HEK293 (cell line): ENCODE measurements at regions not wholly inside any gene's neighbourhood (a gene's known extent, or its start where the extent isn't known, plus 50 kb on each side); places are given as distances from the start of the nearest gene placed in this dataset.
A peak's percentile ranks its signal among the peaks of the same experiment; 100 is the strongest.

ENCODE experiments used
- CTCF ChIA-PET: fragments of 350-600 bp; formaldehyde crosslinking; extraction: SDS; loops from one replicate; lab custom pipeline; 2021; ENCODE audit warnings: antibody characterized with exemption; lab: Yijun Ruan, JAX
- POLR2A ChIA-PET: fragments of 300-600 bp; formaldehyde crosslinking; extraction: SDS; loops from one replicate; lab custom pipeline; 2020; ENCODE audit warnings: antibody characterized with exemption, inconsistent platforms; lab: Yijun Ruan, JAX
- H3K27ac ChIP-seq: fragments of 200-500 bp; sonication (Bioruptor generic); 2 replicates; pipeline ENCODE4 v1.5.1; 2014; ENCODE audit warnings: low read depth, low read length, control low read depth, inconsistent platforms; ENCODE audit errors: extremely low read depth
- H3K36me3 ChIP-seq, 2 experiments: fragments of 200-500 bp in 1 of 2; sonication (Bioruptor generic) in 1 of 2; 1 replicate in 1 of 2; 2 replicates in 1 of 2; pipeline ENCODE4 v1.5.1; 2014 to 2017; ENCODE audit warnings: inconsistent platforms in 2 of 2, low read length in 2 of 2; ENCODE audit not compliant: control insufficient read depth in 2 of 2, insufficient read depth in 1 of 2
- H3K4me1 ChIP-seq: fragments of 200-500 bp; sonication (Bioruptor generic); 2 replicates; pipeline ENCODE4 v1.5.1; 2014; ENCODE audit warnings: mild to moderate bottlenecking, low read length, inconsistent platforms; ENCODE audit not compliant: control insufficient read depth, insufficient read depth
- H3K4me3 ChIP-seq: 2 replicates; pipeline ENCODE4 v1.5.1; 2011; ENCODE audit warnings: low read depth, mild to moderate bottlenecking, control low read depth, low read length, moderate library complexity
- H3K9me3 ChIP-seq: fragments of 200-500 bp; sonication (Bioruptor generic); 2 replicates; pipeline ENCODE4 v1.5.1; 2014; ENCODE audit warnings: low read depth, low read length, inconsistent platforms; ENCODE audit not compliant: control insufficient read depth, insufficient read depth
- SALL2 ChIP-seq: fragments of 450-650 bp; formaldehyde crosslinking; IDR thresholded peaks from 2 replicates; pipeline ENCODE4 v1.5.0; 2017; ENCODE audit warnings: missing biosample characterization, mild to moderate bottlenecking, missing genetic modification characterization, borderline replicate concordance
- SETDB1 ChIP-seq: IDR thresholded peaks from one replicate; pipeline ENCODE4 v1.6.1; 2017; ENCODE audit warnings: mild to moderate bottlenecking, low read length, moderate library complexity, mixed read lengths; ENCODE audit not compliant: insufficient read length
- TRIM28 ChIP-seq: IDR thresholded peaks from 2 replicates; pipeline ENCODE4 v1.6.1; 2011; ENCODE audit warnings: low read length, control low read depth, borderline replicate concordance
- ZBTB21 ChIP-seq: fragments of 450-650 bp; formaldehyde crosslinking; IDR thresholded peaks from 2 replicates; pipeline ENCODE4 v1.5.1; 2017; ENCODE audit warnings: missing biosample characterization, missing genetic modification characterization
- ZNF211 ChIP-seq: fragments of 450-650 bp; formaldehyde crosslinking; IDR thresholded peaks from 2 replicates; pipeline ENCODE4 v1.5.1; 2016; ENCODE audit warnings: low read depth, missing biosample characterization, missing genetic modification characterization
- ZNF221 ChIP-seq: fragments of 450-650 bp; formaldehyde crosslinking; IDR thresholded peaks from 2 replicates; pipeline ENCODE4 v1.5.1; 2017; ENCODE audit warnings: missing biosample characterization, missing genetic modification characterization, borderline replicate concordance
- ZNF223 ChIP-seq: fragments of 450-650 bp; formaldehyde crosslinking; IDR thresholded peaks from 2 replicates; pipeline ENCODE4 v1.5.1; 2016; ENCODE audit warnings: missing biosample characterization, missing genetic modification characterization
- ZNF292 ChIP-seq: fragments of 450-650 bp; formaldehyde crosslinking; IDR thresholded peaks from 2 replicates; pipeline ENCODE4 v1.5.1; 2016; ENCODE audit warnings: low read depth, missing biosample characterization, missing genetic modification characterization, borderline replicate concordance
- ZNF423 ChIP-seq: fragments of 450-650 bp; formaldehyde crosslinking; IDR thresholded peaks from 2 replicates; pipeline ENCODE4 v1.5.1; 2016; ENCODE audit warnings: missing biosample characterization, missing genetic modification characterization
- ZNF488 ChIP-seq: fragments of 450-650 bp; formaldehyde crosslinking; IDR thresholded peaks from 2 replicates; pipeline ENCODE4 v1.5.1; 2016; ENCODE audit warnings: missing biosample characterization, missing genetic modification characterization
- ZNF513 ChIP-seq: fragments of 450-650 bp; IDR thresholded peaks from 2 replicates; pipeline ENCODE4 v1.5.1; 2018; ENCODE audit warnings: missing biosample characterization, missing genetic modification characterization
- ZNF514 ChIP-seq: fragments of 450-650 bp; formaldehyde crosslinking; IDR thresholded peaks from 2 replicates; pipeline ENCODE4 v1.5.1; 2016; ENCODE audit warnings: missing biosample characterization, missing genetic modification characterization
- ZNF529 ChIP-seq: fragments of 450-650 bp; formaldehyde crosslinking; IDR thresholded peaks from 2 replicates; pipeline ENCODE4 v1.5.1; 2017; ENCODE audit warnings: missing genetic modification characterization, missing biosample characterization; ENCODE audit not compliant: insufficient replicate concordance
- ZNF560 ChIP-seq: fragments of 450-650 bp; formaldehyde crosslinking; IDR thresholded peaks from 2 replicates; pipeline ENCODE4 v1.5.1; 2017; ENCODE audit warnings: missing biosample characterization, missing genetic modification characterization, borderline replicate concordance
- ZNF701 ChIP-seq: fragments of 450-650 bp; formaldehyde crosslinking; IDR thresholded peaks from 2 replicates; pipeline ENCODE4 v1.5.1; 2016; ENCODE audit warnings: missing biosample characterization, missing genetic modification characterization
- ZNF747 ChIP-seq: fragments of 450-650 bp; formaldehyde crosslinking; IDR thresholded peaks from 2 replicates; pipeline ENCODE4 v1.5.1; 2016; ENCODE audit warnings: missing biosample characterization, missing genetic modification characterization
- ZNF768 ChIP-seq: fragments of 450-650 bp; formaldehyde crosslinking; IDR thresholded peaks from 2 replicates; pipeline ENCODE4 v1.5.1; 2018; ENCODE audit warnings: missing biosample characterization, mild to moderate bottlenecking, missing genetic modification characterization
- ZSCAN30 ChIP-seq: fragments of 450-650 bp; IDR thresholded peaks from 2 replicates; pipeline ENCODE4 v1.5.1; 2018; ENCODE audit warnings: missing biosample characterization, mild to moderate bottlenecking, missing genetic modification characterization, moderate library complexity
- TF ChIP-seq, protein P1 (sequence below): fragments of 450-650 bp; formaldehyde crosslinking; conservative IDR thresholded peaks from 2 replicates; pipeline ENCODE4 v1.5.1; 2016; ENCODE audit warnings: low read depth, missing biosample characterization, missing genetic modification characterization
- TF ChIP-seq, protein P2 (sequence below): fragments of 450-650 bp; formaldehyde crosslinking; IDR thresholded peaks from 2 replicates; pipeline ENCODE4 v1.5.1; 2016; ENCODE audit warnings: missing biosample characterization, missing genetic modification characterization, low read depth
- TF ChIP-seq, protein P3 (sequence below): fragments of 450-650 bp; formaldehyde crosslinking; IDR thresholded peaks from 2 replicates; pipeline ENCODE4 v1.5.1; 2016; ENCODE audit warnings: missing biosample characterization, missing genetic modification characterization

DNA sequence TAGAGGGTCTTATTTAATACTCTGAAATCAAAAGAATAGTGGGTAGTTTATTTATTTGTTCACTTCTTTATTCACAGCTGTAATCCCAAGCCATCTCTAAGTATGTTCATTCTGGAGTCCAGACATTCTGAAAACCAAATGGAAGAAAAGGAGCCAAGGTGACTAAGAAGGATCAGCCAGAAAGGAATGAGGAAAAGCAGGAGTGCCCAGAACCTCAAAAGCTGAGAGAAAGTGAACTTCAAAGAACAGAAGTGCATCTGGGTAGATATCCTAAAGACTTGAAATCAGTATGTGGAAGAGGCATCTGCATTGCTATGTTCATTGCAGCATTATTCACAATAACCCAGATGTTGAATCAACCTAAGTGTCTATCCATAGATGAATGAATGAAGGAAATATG lies 94.8 kb downstream of the VIP start:
- Histone ChIP-seq H3K4me1 (no peaks in the 10 kb centered on the region), H3K9me3 (no peaks in the 10 kb centered on the region), H3K36me3 (no peaks in the 10 kb centered on the region), H3K4me3 (no peak overlapping the region), H3K27ac (no peak overlapping the region)
- TF ChIP-seq ZNF560 (tag by site-specific recombination) (no peak), ZBTB21 (tag by site-specific recombination) (no peak), ZNF223 (tag by site-specific recombination) (no peak), ZNF423 (tag by site-specific recombination) (no peak), ZNF768 (no peak), ZNF292 (no peak), ZNF701 (tag by site-specific recombination) (no peak), ZNF514 (tag by site-specific recombination) (no peak)
- TF ChIP-seq, protein P1, sequence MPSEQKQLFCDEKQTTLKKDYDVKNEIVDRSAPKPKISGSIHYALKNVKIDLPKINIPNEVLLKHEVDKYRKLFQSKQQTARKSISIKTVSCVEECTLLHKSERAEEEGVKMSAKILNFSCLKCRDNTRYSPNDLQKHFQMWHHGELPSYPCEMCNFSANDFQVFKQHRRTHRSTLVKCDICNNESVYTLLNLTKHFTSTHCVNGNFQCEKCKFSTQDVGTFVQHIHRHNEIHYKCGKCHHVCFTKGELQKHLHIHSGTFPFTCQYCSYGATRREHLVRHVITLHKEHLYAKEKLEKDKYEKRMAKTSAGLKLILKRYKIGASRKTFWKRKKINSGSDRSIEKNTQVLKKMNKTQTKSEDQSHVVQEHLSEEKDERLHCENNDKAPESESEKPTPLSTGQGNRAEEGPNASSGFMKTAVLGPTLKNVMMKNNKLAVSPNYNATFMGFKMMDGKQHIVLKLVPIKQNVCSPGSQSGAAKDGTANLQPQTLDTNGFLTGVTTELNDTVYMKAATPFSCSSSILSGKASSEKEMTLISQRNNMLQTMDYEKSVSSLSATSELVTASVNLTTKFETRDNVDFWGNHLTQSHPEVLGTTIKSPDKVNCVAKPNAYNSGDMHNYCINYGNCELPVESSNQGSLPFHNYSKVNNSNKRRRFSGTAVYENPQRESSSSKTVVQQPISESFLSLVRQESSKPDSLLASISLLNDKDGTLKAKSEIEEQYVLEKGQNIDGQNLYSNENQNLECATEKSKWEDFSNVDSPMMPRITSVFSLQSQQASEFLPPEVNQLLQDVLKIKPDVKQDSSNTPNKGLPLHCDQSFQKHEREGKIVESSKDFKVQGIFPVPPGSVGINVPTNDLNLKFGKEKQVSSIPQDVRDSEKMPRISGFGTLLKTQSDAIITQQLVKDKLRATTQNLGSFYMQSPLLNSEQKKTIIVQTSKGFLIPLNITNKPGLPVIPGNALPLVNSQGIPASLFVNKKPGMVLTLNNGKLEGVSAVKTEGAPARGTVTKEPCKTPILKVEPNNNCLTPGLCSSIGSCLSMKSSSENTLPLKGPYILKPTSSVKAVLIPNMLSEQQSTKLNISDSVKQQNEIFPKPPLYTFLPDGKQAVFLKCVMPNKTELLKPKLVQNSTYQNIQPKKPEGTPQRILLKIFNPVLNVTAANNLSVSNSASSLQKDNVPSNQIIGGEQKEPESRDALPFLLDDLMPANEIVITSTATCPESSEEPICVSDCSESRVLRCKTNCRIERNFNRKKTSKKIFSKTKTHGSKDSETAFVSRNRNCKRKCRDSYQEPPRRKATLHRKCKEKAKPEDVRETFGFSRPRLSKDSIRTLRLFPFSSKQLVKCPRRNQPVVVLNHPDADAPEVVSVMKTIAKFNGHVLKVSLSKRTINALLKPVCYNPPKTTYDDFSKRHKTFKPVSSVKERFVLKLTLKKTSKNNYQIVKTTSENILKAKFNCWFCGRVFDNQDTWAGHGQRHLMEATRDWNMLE = no peak
- CTCF ChIA-PET = interaction anchor here (1.4 kb wide), 1 partner anchor 103 kb away, joined by 4 read pairs; no protein-coding TSS in a partner anchor
- POLR2A ChIA-PET = no interaction called here

DNA sequence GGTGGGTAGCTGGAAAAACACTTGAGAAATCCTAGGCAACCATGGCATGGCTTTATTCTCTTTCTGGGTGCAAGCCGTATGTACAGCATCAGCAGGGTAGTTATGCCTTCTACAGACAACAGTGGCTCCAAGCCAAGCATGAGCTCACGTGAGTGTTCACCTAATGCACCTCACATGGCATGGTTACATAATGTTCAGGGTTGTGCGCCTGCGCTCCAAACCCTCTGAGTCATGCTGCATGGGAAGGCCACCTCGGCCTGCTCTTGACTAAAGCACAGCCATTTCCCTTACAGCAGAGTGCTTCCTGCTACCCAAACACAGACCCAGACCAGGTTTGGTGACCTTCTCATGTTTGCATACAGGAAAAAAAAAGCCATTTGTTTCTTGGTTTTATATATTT lies 96.2 kb downstream of the VIP start:
- H3K9me3 ChIP-seq = no peaks in the 10 kb centered on the region
- ChIA-PET CTCF (interaction anchor here (0.7 kb wide), 1 partner anchor 647 kb away, joined by 3 read pairs; no protein-coding TSS in a partner anchor), POLR2A (no interaction called here)
- no peak overlapping the region for H3K4me3 ChIP-seq
- H3K4me1 ChIP-seq = no peaks in the 10 kb centered on the region
- peak; percentile 69 for TF ChIP-seq SETDB1
- peak; percentile 71; the same call in 1 of the 2 replicates for TF ChIP-seq TRIM28
- TF ChIP-seq SALL2 (tag by site-specific recombination) = no peak
- TF ChIP-seq, all 188 proteins: peak for 2
- H3K27ac ChIP-seq = no peak overlapping the region
- no peaks in the 10 kb centered on the region for H3K36me3 ChIP-seq

DNA sequence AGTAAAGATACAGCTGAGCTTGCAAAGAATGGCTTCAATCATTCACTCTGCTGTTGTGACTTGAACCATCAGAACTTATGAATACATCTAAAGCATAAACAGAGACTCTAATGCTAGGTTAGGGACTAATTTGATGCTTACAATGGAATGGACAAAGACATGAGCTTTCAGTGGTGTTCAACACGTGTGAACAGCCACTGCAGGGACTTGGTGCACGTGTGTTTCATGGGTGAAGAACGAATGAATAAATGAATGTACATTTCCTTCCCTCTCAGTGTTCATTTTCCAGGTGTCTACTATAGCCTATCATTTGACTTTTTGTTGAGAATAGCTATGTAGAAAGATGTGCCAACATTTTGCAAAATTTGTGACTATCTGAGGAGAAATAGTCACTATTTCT lies 98.3 kb downstream of the VIP start:
- ChIA-PET CTCF (interaction anchor here (1.1 to 1.9 kb wide), 4 partner anchors 15 to 105 kb away, joined by 4 to 11 read pairs (median 5); no protein-coding TSS in a partner anchor), POLR2A (no interaction called here)
- no peaks in the 10 kb centered on the region for H3K36me3 ChIP-seq
- H3K4me3 ChIP-seq = no peak overlapping the region
- H3K9me3 ChIP-seq = no peaks in the 10 kb centered on the region
- no peak overlapping the region for H3K27ac ChIP-seq
- H3K4me1 ChIP-seq = no peaks in the 10 kb centered on the region
- TF ChIP-seq, protein P2, sequence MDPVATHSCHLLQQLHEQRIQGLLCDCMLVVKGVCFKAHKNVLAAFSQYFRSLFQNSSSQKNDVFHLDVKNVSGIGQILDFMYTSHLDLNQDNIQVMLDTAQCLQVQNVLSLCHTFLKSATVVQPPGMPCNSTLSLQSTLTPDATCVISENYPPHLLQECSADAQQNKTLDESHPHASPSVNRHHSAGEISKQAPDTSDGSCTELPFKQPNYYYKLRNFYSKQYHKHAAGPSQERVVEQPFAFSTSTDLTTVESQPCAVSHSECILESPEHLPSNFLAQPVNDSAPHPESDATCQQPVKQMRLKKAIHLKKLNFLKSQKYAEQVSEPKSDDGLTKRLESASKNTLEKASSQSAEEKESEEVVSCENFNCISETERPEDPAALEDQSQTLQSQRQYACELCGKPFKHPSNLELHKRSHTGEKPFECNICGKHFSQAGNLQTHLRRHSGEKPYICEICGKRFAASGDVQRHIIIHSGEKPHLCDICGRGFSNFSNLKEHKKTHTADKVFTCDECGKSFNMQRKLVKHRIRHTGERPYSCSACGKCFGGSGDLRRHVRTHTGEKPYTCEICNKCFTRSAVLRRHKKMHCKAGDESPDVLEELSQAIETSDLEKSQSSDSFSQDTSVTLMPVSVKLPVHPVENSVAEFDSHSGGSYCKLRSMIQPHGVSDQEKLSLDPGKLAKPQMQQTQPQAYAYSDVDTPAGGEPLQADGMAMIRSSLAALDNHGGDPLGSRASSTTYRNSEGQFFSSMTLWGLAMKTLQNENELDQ (tag by site-specific recombination) = no peak
- TF ChIP-seq ZNF221 (tag by site-specific recombination) (no peak), ZNF211 (tag by site-specific recombination) (no peak), ZNF488 (tag by site-specific recombination) (no peak), ZNF529 (tag by site-specific recombination) (no peak), ZNF514 (tag by site-specific recombination) (no peak), ZSCAN30 (tag by site-specific recombination) (no peak), ZNF423 (tag by site-specific recombination) (no peak), ZNF747 (tag by site-specific recombination) (no peak), ZNF513 (tag by site-specific recombination) (no peak)
- TF ChIP-seq, protein P3, sequence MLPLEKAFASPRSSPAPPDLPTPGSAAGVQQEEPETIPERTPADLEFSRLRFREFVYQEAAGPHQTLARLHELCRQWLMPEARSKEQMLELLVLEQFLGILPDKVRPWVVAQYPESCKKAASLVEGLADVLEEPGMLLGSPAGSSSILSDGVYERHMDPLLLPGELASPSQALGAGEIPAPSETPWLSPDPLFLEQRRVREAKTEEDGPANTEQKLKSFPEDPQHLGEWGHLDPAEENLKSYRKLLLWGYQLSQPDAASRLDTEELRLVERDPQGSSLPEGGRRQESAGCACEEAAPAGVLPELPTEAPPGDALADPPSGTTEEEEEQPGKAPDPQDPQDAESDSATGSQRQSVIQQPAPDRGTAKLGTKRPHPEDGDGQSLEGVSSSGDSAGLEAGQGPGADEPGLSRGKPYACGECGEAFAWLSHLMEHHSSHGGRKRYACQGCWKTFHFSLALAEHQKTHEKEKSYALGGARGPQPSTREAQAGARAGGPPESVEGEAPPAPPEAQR (tag by site-specific recombination) = no peak
